H1 (cell line): ENCODE measurements at regions not wholly inside any gene's neighbourhood (a gene's known extent, or its start where the extent isn't known, plus 50 kb on each side); places are given as distances from the start of the nearest gene placed in this dataset.

Source experiments
- ATF2 ChIP-seq: IDR thresholded peaks from 2 replicates; pipeline ENCODE4 v1.6.1; 2012; ENCODE audit warnings: low read length, inconsistent platforms
- ATF3 ChIP-seq: IDR thresholded peaks from 2 replicates; pipeline ENCODE4 v1.6.1; 2011; ENCODE audit warnings: low read depth, mild to moderate bottlenecking, low read length; ENCODE audit not compliant: insufficient read depth
- BCL11A ChIP-seq, 2 experiments: IDR thresholded peaks; one replicate each; pipeline ENCODE4 v1.6.1; 2011; ENCODE audit warnings: low read depth in 2 of 2, low read length in 2 of 2, mild to moderate bottlenecking in 2 of 2
- CTCF ChIP-seq, 3 experiments: IDR thresholded peaks; 1 replicate in 2 of 3; 2 replicates in 1 of 3; pipeline versions ENCODE4 v1.5.1 to v1.6.1; 2011; ENCODE audit warnings: low read length in 3 of 3, mild to moderate bottlenecking in 3 of 3, inconsistent platforms in 2 of 3, low read depth in 1 of 3, moderate library complexity in 1 of 3; ENCODE audit not compliant: insufficient read depth in 1 of 3; ENCODE audit errors: control extremely low read depth in 1 of 3
- SRF ChIP-seq: IDR thresholded peaks from 2 replicates; pipeline ENCODE4 v1.6.1; 2011; ENCODE audit warnings: mild to moderate bottlenecking, low read depth, low read length, moderate library complexity
- TAF1 ChIP-seq: IDR thresholded peaks from 2 replicates; pipeline ENCODE4 v1.6.1; 2011; ENCODE audit warnings: mild to moderate bottlenecking, low read depth, low read length
- ZNF274 ChIP-seq: IDR thresholded peaks from 2 replicates; pipeline ENCODE4 v1.7.0; 2012; ENCODE audit warnings: low read length, borderline replicate concordance; ENCODE audit errors: extremely low read depth

GRCh38 chr5:135157421-135158313, 123.6 kb upstream of the PITX1 start:
- TF ChIP-seq CTCF (IDR thresholded peaks at IDR 0.05; ENCODE audit: control extremely low read depth in 1 of 3, insufficient read depth in 1 of 3, low read depth in 1 of 3, low read length in 3 of 3) = no peak
- TF ChIP-seq SRF = no peak
- TF ChIP-seq ATF3 = no peak
- TF ChIP-seq ZNF274 = no peak
- TF ChIP-seq BCL11A (IDR thresholded peaks at IDR 0.05; ENCODE audit: low read depth in 2 of 2, low read length in 2 of 2) = no peak
- TF ChIP-seq TAF1 = no peak
- TF ChIP-seq ATF2 = no peak
